GM12865 (cell line): ENCODE measurements at regions not wholly inside any gene's neighbourhood (a gene's known extent, or its start where the extent isn't known, plus 50 kb on each side); places are given as distances from the start of the nearest gene placed in this dataset.

Source experiments
- DNase-seq: peaks from one replicate; pipeline ENCODE4 v3.0.0; 2010; ENCODE audit warnings: low read depth
- H3K4me3 ChIP-seq: 2 replicates; pipeline ENCODE4 v1.5.1; 2011; ENCODE audit warnings: mild to moderate bottlenecking, low read depth, low read length, control low read depth
- CTCF ChIP-seq: IDR thresholded peaks from 2 replicates; pipeline ENCODE4 v1.5.1; 2011; ENCODE audit warnings: low read length, control low read depth, low read depth, inconsistent platforms; ENCODE audit not compliant: insufficient read depth; ENCODE audit errors: missing control alignments

GRCh38 chr1:209454340-209454994, 129.0 kb upstream of the CAMK1G start:
- H3K4me3 ChIP-seq = no peak overlapping the region
- no peak for DNase-seq
- TF ChIP-seq CTCF = no peak

GRCh38 chr1:209455145-209455544, 128.4 kb upstream of the CAMK1G start:
- no peak for TF ChIP-seq CTCF
- no peak for DNase-seq
- H3K4me3 ChIP-seq = no peak overlapping the region

GRCh38 chr1:209455661-209456358, 127.7 kb upstream of the CAMK1G start:
- no peak for TF ChIP-seq CTCF
- no peak overlapping the region for H3K4me3 ChIP-seq
- no peak for DNase-seq

GRCh38 chr1:209456878-209457277, 126.6 kb upstream of the CAMK1G start:
- DNase-seq = no peak
- TF ChIP-seq CTCF = no peak
- H3K4me3 ChIP-seq = no peak overlapping the region

GRCh38 chr1:209457401-209458125, 126.0 kb upstream of the CAMK1G start:
- TF ChIP-seq CTCF = no peak
- H3K4me3 ChIP-seq = no peak overlapping the region
- DNase-seq = no peak

- no peak for TF ChIP-seq CTCF
- H3K4me3 ChIP-seq = no peak overlapping the region
- no peak for DNase-seq
Observed at GRCh38 chr1:209458921-209459320, 124.6 kb upstream of the CAMK1G start.
